ENCODE measurements at regions not wholly inside any gene's neighbourhood (a gene's known extent, or its start where the extent isn't known, plus 50 kb on each side); places are given as distances from the start of the nearest gene placed in this dataset.

DNA sequence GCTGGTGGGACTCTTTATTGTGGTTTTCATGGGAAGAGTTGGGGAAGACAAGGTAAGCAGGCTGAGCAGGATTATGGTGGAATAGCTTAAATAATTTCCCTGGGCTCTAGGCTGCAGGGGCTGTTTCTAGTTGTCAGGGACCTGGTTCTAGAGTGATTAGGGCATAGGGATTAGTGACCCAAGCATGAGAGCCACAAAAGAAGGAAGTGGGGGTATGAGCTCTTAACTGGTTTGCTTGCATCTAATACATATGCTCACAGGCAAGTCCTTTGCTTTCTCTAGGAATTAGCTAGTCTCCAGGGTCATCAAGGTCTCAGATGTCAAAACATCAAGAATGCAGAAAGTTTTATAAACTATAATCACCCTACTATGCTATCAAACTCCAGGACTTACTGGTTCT is 67.5 kb upstream of the NRN1 start:
- TF ChIP-seq POLR2A (IDR thresholded peaks at IDR 0.05), result no peak
- TF ChIP-seq CTCF (IDR thresholded peaks at IDR 0.05), result no peak
- no peak for TF ChIP-seq POLR2AphosphoS5 (IDR thresholded peaks at IDR 0.05)
- no peak for TF ChIP-seq EP300 (IDR thresholded peaks at IDR 0.05)

Data from gastroesophageal sphincter (tissue), 3 donors.